ENCODE measurements at regions not wholly inside any gene's neighbourhood (a gene's known extent, or its start where the extent isn't known, plus 50 kb on each side); places are given as distances from the start of the nearest gene placed in this dataset.

GRCh38 chr2:204213588-204213987 is 277.0 kb downstream of the ICOS start:
- TF ChIP-seq CTCF (IDR thresholded peaks at IDR 0.05; ENCODE audit: low read length) (no peak), EZH2 (optimal IDR thresholded peaks at IDR 0.05; ENCODE audit: low read depth, low read length) (no peak), EZH2phosphoT487 (IDR thresholded peaks at IDR 0.05; ENCODE audit: low read length) (no peak)
- Histone ChIP-seq H3K4me1 (ENCODE audit: low read length) (no peaks in the 10 kb centered on the region), H3K4me3 (ENCODE audit: low read length) (no peak overlapping the region), H3K9me3 (replicated peaks; ENCODE audit: insufficient read depth, low read length) (no peaks in the 10 kb centered on the region), H3K27ac (ENCODE audit: low read length) (no peak overlapping the region), H3K4me2 (ENCODE audit: low read depth, low read length) (no peak overlapping the region), H3F3A (ENCODE audit: insufficient read depth, low read length) (no peaks in the 10 kb centered on the region), H3K9ac (ENCODE audit: low read length) (no peak overlapping the region), H3K9me2 (replicated peaks; ENCODE audit: insufficient read depth, low read length) (no peaks in the 10 kb centered on the region), H3K36me3 (replicated peaks; ENCODE audit: insufficient read depth, low read length) (no peaks in the 10 kb centered on the region), H2AFZ (ENCODE audit: low read length) (no peak overlapping the region), H3K27me3 (replicated peaks; ENCODE audit: insufficient read depth, low read length) (no peaks in the 10 kb centered on the region), H3K79me2 (ENCODE audit: low read length) (no peaks in the 10 kb centered on the region), H4K20me1 (ENCODE audit: insufficient read depth, low read length) (no peaks in the 10 kb centered on the region)
- DNase-seq: no peak

DNA sequence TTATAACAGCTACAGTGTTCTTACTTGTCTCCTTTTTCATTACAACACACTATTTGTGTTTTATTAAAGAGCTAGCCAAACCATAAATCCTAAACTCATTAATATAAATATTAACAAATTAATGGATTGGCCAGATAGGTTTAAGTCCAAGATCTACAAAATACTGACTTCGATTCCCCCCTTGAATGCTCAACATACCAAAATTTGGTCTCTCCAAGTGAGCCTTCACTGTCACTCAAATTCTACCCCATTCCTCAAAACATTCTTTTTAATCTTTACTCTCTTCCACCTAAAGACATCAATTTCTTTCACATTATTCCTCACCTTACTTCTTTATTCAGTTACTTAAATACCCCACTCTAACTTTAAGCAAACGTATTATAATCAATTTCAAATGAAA is 281.5 kb downstream of the ICOS start:
- Histone ChIP-seq H3K79me2 (ENCODE audit: low read length) (no peaks in the 10 kb centered on the region), H3K4me3 (ENCODE audit: low read length) (no peak overlapping the region), H3K4me1 (ENCODE audit: low read length) (no peaks in the 10 kb centered on the region), H3F3A (ENCODE audit: insufficient read depth, low read length) (no peaks in the 10 kb centered on the region), H3K4me2 (ENCODE audit: low read depth, low read length) (no peak overlapping the region), H3K27me3 (replicated peaks; ENCODE audit: insufficient read depth, low read length) (no peaks in the 10 kb centered on the region), H3K27ac (ENCODE audit: low read length) (no peak overlapping the region), H3K36me3 (replicated peaks; ENCODE audit: insufficient read depth, low read length) (no peaks in the 10 kb centered on the region), H3K9me3 (replicated peaks; ENCODE audit: insufficient read depth, low read length) (no peaks in the 10 kb centered on the region), H2AFZ (ENCODE audit: low read length) (no peak overlapping the region), H3K9me2 (replicated peaks; ENCODE audit: insufficient read depth, low read length) (no peaks in the 10 kb centered on the region), H4K20me1 (ENCODE audit: insufficient read depth, low read length) (no peaks in the 10 kb centered on the region), H3K9ac (ENCODE audit: low read length) (no peak overlapping the region)
- no peak for DNase-seq
- TF ChIP-seq CTCF (IDR thresholded peaks at IDR 0.05; ENCODE audit: low read length) (no peak), EZH2 (optimal IDR thresholded peaks at IDR 0.05; ENCODE audit: low read depth, low read length) (no peak), EZH2phosphoT487 (IDR thresholded peaks at IDR 0.05; ENCODE audit: low read length) (no peak)

GRCh38 chr2:204219196-204219595 is 282.6 kb downstream of the ICOS start:
- TF ChIP-seq CTCF (IDR thresholded peaks at IDR 0.05; ENCODE audit: low read length) (no peak), EZH2 (optimal IDR thresholded peaks at IDR 0.05; ENCODE audit: low read depth, low read length) (no peak), EZH2phosphoT487 (IDR thresholded peaks at IDR 0.05; ENCODE audit: low read length) (no peak)
- DNase-seq: no peak
- H3K27me3 ChIP-seq (replicated peaks; ENCODE audit: insufficient read depth, low read length): no peaks in the 10 kb centered on the region
- H3K79me2 ChIP-seq (ENCODE audit: low read length): no peaks in the 10 kb centered on the region
- H3K4me1 ChIP-seq (ENCODE audit: low read length): no peaks in the 10 kb centered on the region
- no peaks in the 10 kb centered on the region for H3K9me2 ChIP-seq (replicated peaks; ENCODE audit: insufficient read depth, low read length)
- H3K9ac ChIP-seq (ENCODE audit: low read length): no peak overlapping the region
- H3K4me3 ChIP-seq (ENCODE audit: low read length): no peak overlapping the region
- H3K36me3 ChIP-seq (replicated peaks; ENCODE audit: insufficient read depth, low read length): no peaks in the 10 kb centered on the region
- H4K20me1 ChIP-seq (ENCODE audit: insufficient read depth, low read length): no peaks in the 10 kb centered on the region
- H3K9me3 ChIP-seq (replicated peaks; ENCODE audit: insufficient read depth, low read length): no peaks in the 10 kb centered on the region
- no peaks in the 10 kb centered on the region for H3F3A ChIP-seq (ENCODE audit: insufficient read depth, low read length)
- no peak overlapping the region for H3K4me2 ChIP-seq (ENCODE audit: low read depth, low read length)
- no peak overlapping the region for H2AFZ ChIP-seq (ENCODE audit: low read length)
- no peak overlapping the region for H3K27ac ChIP-seq (ENCODE audit: low read length)
